PC-3 (cell line): ENCODE measurements at regions not wholly inside any gene's neighbourhood (a gene's known extent, or its start where the extent isn't known, plus 50 kb on each side); places are given as distances from the start of the nearest gene placed in this dataset.

Source experiments
- ATAC-seq: fragments of 200-7000 bp; cut with Tn5 transposase; 2 replicates; pipeline ENCODE4 v1.9.1; 2020; ENCODE audit warnings: mild to moderate bottlenecking, moderate library complexity
- BruUV-seq: library from RNA; stranded (reverse); fragments of 400-500 nt; replicated peaks from 2 replicates; lab custom pipeline; 2021; lab: Mats Ljungman, UMichigan
- CTCF ChIA-PET: fragments of 300-600 bp; sonication (Branson Sonifier 250); formaldehyde crosslinking; loops from one replicate; lab custom pipeline; 2022; ENCODE audit warnings: antibody characterized with exemption; lab: Charles Lee
- POLR2A ChIA-PET: fragments of 300-600 bp; sonication (Branson Sonifier 250); formaldehyde crosslinking; loops from one replicate; lab custom pipeline; 2022; ENCODE audit warnings: antibody characterized with exemption; ENCODE audit not compliant: unreplicated experiment; lab: Charles Lee
- DNase-seq: peaks from one replicate; pipeline ENCODE4 v3.0.0-alpha.2; 2015
- H2AFZ ChIP-seq: fragments of 300-600 bp; sonication (generic); 2 replicates; pipeline ENCODE4 v1.6.0; 2016; ENCODE audit warnings: antibody characterized with exemption, low read length
- H3F3A ChIP-seq: fragments of 300-600 bp; sonication (generic); one replicate; pipeline ENCODE4 v1.6.0; 2017; ENCODE audit warnings: antibody characterized with exemption, low read length, control low read depth, mild to moderate bottlenecking; ENCODE audit not compliant: unreplicated experiment
- H3K27ac ChIP-seq: fragments of 300-600 bp; sonication (generic); 2 replicates; pipeline ENCODE4 v1.5.1; 2016; ENCODE audit warnings: mild to moderate bottlenecking, low read length
- H3K27me3 ChIP-seq: fragments of 300-600 bp; sonication (generic); 2 replicates; pipeline ENCODE4 v1.6.1; 2016; ENCODE audit warnings: low read length, mixed read lengths
- H3K36me3 ChIP-seq: fragments of 300-600 bp; sonication (generic); 2 replicates; pipeline ENCODE4 v1.6.1; 2016; ENCODE audit warnings: low read depth, mixed run types, low read length, mixed read lengths
- H3K4me1 ChIP-seq: fragments of 300-600 bp; sonication (generic); 2 replicates; pipeline ENCODE4 v1.5.1; 2016; ENCODE audit warnings: low read length; ENCODE audit not compliant: insufficient read depth
- H3K4me2 ChIP-seq: fragments of 300-600 bp; sonication (generic); 2 replicates; pipeline ENCODE4 v1.6.0; 2016; ENCODE audit warnings: low read length
- H3K4me3 ChIP-seq: fragments of 300-600 bp; sonication (generic); 2 replicates; pipeline ENCODE4 v1.5.1; 2016; ENCODE audit warnings: mild to moderate bottlenecking, low read length, mixed read lengths
- H3K79me2 ChIP-seq: fragments of 300-600 bp; sonication (generic); 2 replicates; pipeline ENCODE4 v1.6.1; 2017; ENCODE audit warnings: low read length, mixed read lengths
- H3K9ac ChIP-seq: fragments of 300-600 bp; sonication (generic); 2 replicates; pipeline ENCODE4 v1.6.0; 2016; ENCODE audit warnings: mild to moderate bottlenecking, low read length
- H3K9me2 ChIP-seq: fragments of 300-600 bp; sonication (generic); replicated peaks from 2 replicates; pipeline ENCODE4 v1.6.1; 2016; ENCODE audit warnings: mixed run types, low read length, mixed read lengths
- H3K9me3 ChIP-seq: fragments of 300-600 bp; sonication (generic); 2 replicates; pipeline ENCODE4 v1.6.1; 2016; ENCODE audit warnings: low read length, mixed read lengths
- H4K20me1 ChIP-seq: fragments of 300-600 bp; sonication (generic); 2 replicates; pipeline ENCODE4 v1.6.1; 2016; ENCODE audit warnings: low read length, mixed read lengths
- EZH2 ChIP-seq: fragments of 300-600 bp; sonication (generic); IDR thresholded peaks from one replicate; pipeline ENCODE4 v1.6.1; 2017; ENCODE audit warnings: antibody characterized with exemption, mild to moderate bottlenecking, low read length; ENCODE audit not compliant: unreplicated experiment
- EZH2phosphoT487 ChIP-seq: fragments of 300-600 bp; sonication (generic); IDR thresholded peaks from 2 replicates; pipeline ENCODE4 v1.6.1; 2018; ENCODE audit warnings: mild to moderate bottlenecking, antibody characterized with exemption, low read length, borderline replicate concordance
- intact Hi-C: fragments of 100-400 bp; cut with micrococcal nuclease; formaldehyde crosslinking; loops from 2 replicates; pipeline ENCODE4 v1.9.0; 2023
- TF ChIP-seq, protein P1 (sequence below): fragments of 300-600 bp; sonication (generic); conservative IDR thresholded peaks from 2 replicates; pipeline ENCODE4 v1.5.1; 2017; ENCODE audit warnings: antibody characterized with exemption, low read depth, mild to moderate bottlenecking, low read length

DNA sequence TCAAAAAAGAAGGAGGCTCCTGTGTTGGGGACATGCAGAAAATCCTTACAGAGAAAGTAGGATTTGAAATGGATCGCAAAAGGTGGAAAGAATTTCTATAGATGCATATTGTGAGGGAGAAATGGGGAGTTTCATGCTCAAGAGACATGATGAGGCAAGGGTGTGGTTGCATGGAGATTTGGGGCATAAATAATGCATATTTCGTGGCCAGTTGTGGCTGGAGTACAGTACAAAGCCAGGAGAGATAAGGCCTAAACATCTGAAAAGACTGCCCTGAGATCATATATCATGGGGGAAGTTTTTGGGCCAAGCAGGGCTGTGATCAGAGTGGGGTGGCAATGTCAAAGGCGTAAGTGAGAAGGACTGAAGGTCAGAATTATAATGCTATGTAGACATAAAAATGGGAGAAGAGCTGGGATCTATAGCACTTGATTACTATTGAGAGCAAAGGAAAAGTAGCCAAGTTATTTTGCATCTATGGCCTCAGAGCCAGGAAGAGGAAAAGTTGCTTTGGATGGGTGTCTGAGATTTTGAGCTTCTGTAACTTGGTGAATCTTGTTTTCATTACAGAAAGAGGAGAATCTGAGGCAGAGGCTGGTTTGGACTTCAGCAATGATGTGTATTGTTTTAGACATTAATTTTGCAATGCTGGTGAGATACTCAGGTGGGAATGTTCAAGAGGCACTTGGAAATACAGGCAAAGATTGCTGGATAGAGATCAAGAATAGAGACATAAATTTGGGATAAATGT, 166.6 kb downstream of the INHBA start:
- H3K27ac ChIP-seq, result no peak overlapping the region
- CTCF ChIA-PET, result no interaction called here

DNA sequence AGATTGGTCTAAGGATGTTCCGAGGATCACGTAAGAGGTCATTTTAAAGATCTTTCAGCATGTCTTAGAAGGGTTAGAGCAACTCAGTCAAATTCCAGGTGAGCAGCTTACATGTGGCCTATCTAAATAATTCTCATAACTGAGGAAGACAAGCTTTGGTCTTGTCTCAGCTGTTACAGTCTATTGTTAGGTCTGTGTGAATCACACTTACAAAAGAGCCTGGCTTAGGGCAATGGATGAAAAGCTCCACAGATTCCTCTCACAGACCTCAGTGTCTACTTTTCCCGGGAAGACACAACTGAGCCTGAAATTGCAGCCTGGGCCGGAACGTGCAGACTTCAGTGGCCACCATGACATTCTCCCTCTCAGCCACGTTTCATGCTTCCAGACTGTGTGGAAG, 173.1 kb downstream of the INHBA start:
- H3K27me3 ChIP-seq, result no peaks in the 10 kb centered on the region
- no peak overlapping the region for H3K9ac ChIP-seq
- no peak overlapping the region for H2AFZ ChIP-seq
- ChIA-PET POLR2A (no interaction called here), CTCF (no interaction called here)
- no peak overlapping the region for H3K4me2 ChIP-seq
- H3F3A ChIP-seq, result no peaks in the 10 kb centered on the region
- H3K4me1 ChIP-seq, result no peaks in the 10 kb centered on the region
- DNase-seq (no peak), ATAC-seq (no peak)
- no peaks in the 10 kb centered on the region for H3K9me3 ChIP-seq
- no peaks in the 10 kb centered on the region for H3K36me3 ChIP-seq
- no peaks in the 10 kb centered on the region for H3K9me2 ChIP-seq
- H4K20me1 ChIP-seq, result no peaks in the 10 kb centered on the region
- H3K4me3 ChIP-seq, result no peak overlapping the region
- intact Hi-C loops, result no loop called here
- no peaks in the 10 kb centered on the region for H3K79me2 ChIP-seq
- H3K27ac ChIP-seq, result no peak overlapping the region
- no TSS peak for BruUV-seq
- TF ChIP-seq EZH2phosphoT487, result no peak
- TF ChIP-seq, protein P1, sequence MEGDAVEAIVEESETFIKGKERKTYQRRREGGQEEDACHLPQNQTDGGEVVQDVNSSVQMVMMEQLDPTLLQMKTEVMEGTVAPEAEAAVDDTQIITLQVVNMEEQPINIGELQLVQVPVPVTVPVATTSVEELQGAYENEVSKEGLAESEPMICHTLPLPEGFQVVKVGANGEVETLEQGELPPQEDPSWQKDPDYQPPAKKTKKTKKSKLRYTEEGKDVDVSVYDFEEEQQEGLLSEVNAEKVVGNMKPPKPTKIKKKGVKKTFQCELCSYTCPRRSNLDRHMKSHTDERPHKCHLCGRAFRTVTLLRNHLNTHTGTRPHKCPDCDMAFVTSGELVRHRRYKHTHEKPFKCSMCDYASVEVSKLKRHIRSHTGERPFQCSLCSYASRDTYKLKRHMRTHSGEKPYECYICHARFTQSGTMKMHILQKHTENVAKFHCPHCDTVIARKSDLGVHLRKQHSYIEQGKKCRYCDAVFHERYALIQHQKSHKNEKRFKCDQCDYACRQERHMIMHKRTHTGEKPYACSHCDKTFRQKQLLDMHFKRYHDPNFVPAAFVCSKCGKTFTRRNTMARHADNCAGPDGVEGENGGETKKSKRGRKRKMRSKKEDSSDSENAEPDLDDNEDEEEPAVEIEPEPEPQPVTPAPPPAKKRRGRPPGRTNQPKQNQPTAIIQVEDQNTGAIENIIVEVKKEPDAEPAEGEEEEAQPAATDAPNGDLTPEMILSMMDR, result no peak
- no peak for TF ChIP-seq EZH2

More for the DNA sequence above, 166.6 kb downstream of the INHBA start:
- Histone ChIP-seq H3K36me3 (no peaks in the 10 kb centered on the region), H3K9ac (no peak overlapping the region), H3K4me2 (no peak overlapping the region), H3K27me3 (no peaks in the 10 kb centered on the region), H4K20me1 (no peaks in the 10 kb centered on the region), H3K4me1 (no peaks in the 10 kb centered on the region), H3K9me2 (no peaks in the 10 kb centered on the region), H3K9me3 (no peaks in the 10 kb centered on the region), H3K4me3 (no peak overlapping the region), H3F3A (no peaks in the 10 kb centered on the region), H3K79me2 (no peaks in the 10 kb centered on the region), H2AFZ (no peak overlapping the region)
- BruUV-seq, result no TSS peak
- no peak for DNase-seq
- no peak for TF ChIP-seq EZH2
- TF ChIP-seq, protein P1, result no peak
- no peak for TF ChIP-seq EZH2phosphoT487
- no peak for ATAC-seq
- intact Hi-C loops, result no loop called here
- POLR2A ChIA-PET, result no interaction called here

DNA sequence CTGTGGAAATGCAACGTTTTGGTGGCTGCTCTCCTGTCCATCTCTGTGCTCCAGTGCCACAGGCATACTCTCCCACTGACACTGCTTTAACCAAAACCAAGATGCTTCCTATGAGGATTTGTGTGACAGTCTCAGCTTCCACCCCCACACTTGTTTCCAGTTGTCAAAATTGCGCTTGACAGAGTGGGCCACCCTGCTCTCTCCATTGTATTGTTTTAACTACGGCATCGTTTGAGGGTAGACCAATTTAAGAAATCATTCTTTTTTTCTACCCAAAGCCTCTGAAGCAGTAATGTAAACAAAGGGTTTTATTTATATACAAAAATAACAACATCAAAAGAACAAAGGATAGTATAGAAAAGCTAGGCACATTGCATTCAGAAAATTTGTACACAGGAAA, 178.0 kb downstream of the INHBA start:
- no TSS peak for BruUV-seq
- Histone ChIP-seq H3K27ac (no peak overlapping the region), H3K4me2 (no peak overlapping the region), H3K36me3 (no peaks in the 10 kb centered on the region; the same call in 1 of the 2 replicates), H3F3A (no peaks in the 10 kb centered on the region), H3K9ac (no peak overlapping the region), H3K27me3 (no peaks in the 10 kb centered on the region), H3K4me3 (no peak overlapping the region), H3K9me3 (no peaks in the 10 kb centered on the region), H3K9me2 (no peaks in the 10 kb centered on the region), H3K4me1 (no peaks in the 10 kb centered on the region), H2AFZ (no peak overlapping the region), H3K79me2 (no peaks in the 10 kb centered on the region), H4K20me1 (no peaks in the 10 kb centered on the region)
- intact Hi-C loops, result no loop called here
- TF ChIP-seq, protein P1, result no peak
- TF ChIP-seq EZH2phosphoT487 (no peak), EZH2 (no peak)
- DNase-seq (no peak), ATAC-seq (no peak)
- CTCF ChIA-PET, result no interaction called here
- POLR2A ChIA-PET, result no interaction called here
